DND-41 (cell line): ENCODE measurements at regions not wholly inside any gene's neighbourhood (a gene's known extent, or its start where the extent isn't known, plus 50 kb on each side); places are given as distances from the start of the nearest gene placed in this dataset.

ENCODE experiments used
- ATAC-seq: fragments of 200-7000 bp; cut with Tn5 transposase; 3 replicates; pipeline ENCODE4 v1.9.1; 2021; ENCODE audit warnings: low read depth; ENCODE audit not compliant: insufficient read depth
- DNase-seq: peaks from one replicate; pipeline ENCODE4 v3.0.0-alpha.2; 2020
- H2AFZ ChIP-seq: 2 replicates; pipeline ENCODE4 v1.6.0; 2012; ENCODE audit warnings: low read depth, low read length
- H3K27ac ChIP-seq: 2 replicates; pipeline ENCODE4 v1.5.1; 2012; ENCODE audit warnings: low read length, inconsistent platforms
- H3K27me3 ChIP-seq: fragments of 200-600 bp; sonication (generic); 2 replicates; pipeline ENCODE4 v1.6.0; 2012; ENCODE audit warnings: low read length, mild to moderate bottlenecking, inconsistent platforms; ENCODE audit not compliant: insufficient read depth, poor library complexity
- H3K36me3 ChIP-seq: 2 replicates; pipeline ENCODE4 v1.5.1; 2012; ENCODE audit warnings: low read length, inconsistent platforms; ENCODE audit not compliant: insufficient read depth
- H3K4me1 ChIP-seq: 2 replicates; pipeline ENCODE4 v1.5.1; 2012; ENCODE audit warnings: mild to moderate bottlenecking, low read length; ENCODE audit not compliant: insufficient read depth
- H3K4me2 ChIP-seq: 2 replicates; pipeline ENCODE4 v1.6.0; 2012; ENCODE audit warnings: mild to moderate bottlenecking, moderate library complexity, low read length, inconsistent platforms; ENCODE audit not compliant: insufficient read depth
- H3K4me3 ChIP-seq, 2 experiments: fragments of 200-600 bp in 1 of 2; shearing (Covaris generic) in 1 of 2; 2 replicates each; pipeline ENCODE4 v1.5.1; 2012 to 2016; ENCODE audit warnings: inconsistent platforms in 2 of 2, low read length in 2 of 2, mild to moderate bottlenecking in 2 of 2, low read depth in 1 of 2, moderate library complexity in 1 of 2
- H3K79me2 ChIP-seq: 2 replicates; pipeline ENCODE4 v1.6.0; 2012; ENCODE audit warnings: low read length, inconsistent platforms; ENCODE audit not compliant: insufficient read depth
- H3K9ac ChIP-seq: 2 replicates; pipeline ENCODE4 v1.6.0; 2012; ENCODE audit warnings: low read depth, mild to moderate bottlenecking, inconsistent platforms, low read length, moderate library complexity
- H3K9me3 ChIP-seq: 2 replicates; pipeline ENCODE4 v1.5.1; 2012; ENCODE audit warnings: low read length, moderate library complexity, mild to moderate bottlenecking, inconsistent platforms; ENCODE audit not compliant: insufficient read depth, severe bottlenecking
- H4K20me1 ChIP-seq: 2 replicates; pipeline ENCODE4 v1.6.0; 2012; ENCODE audit warnings: low read length; ENCODE audit not compliant: insufficient read depth
- EZH2 ChIP-seq: IDR thresholded peaks from 3 replicates; pipeline ENCODE4 v1.6.1; 2012; ENCODE audit warnings: borderline replicate concordance, low read depth, mild to moderate bottlenecking, moderate library complexity, low read length, inconsistent platforms; ENCODE audit not compliant: severe bottlenecking
- TF ChIP-seq, protein P1 (sequence below): IDR thresholded peaks from 2 replicates; pipeline ENCODE4 v1.5.1; 2012; ENCODE audit warnings: borderline replicate concordance, low read length, moderate library complexity, mild to moderate bottlenecking; ENCODE audit not compliant: poor library complexity, severe bottlenecking; ENCODE audit errors: extremely low read depth

DNA sequence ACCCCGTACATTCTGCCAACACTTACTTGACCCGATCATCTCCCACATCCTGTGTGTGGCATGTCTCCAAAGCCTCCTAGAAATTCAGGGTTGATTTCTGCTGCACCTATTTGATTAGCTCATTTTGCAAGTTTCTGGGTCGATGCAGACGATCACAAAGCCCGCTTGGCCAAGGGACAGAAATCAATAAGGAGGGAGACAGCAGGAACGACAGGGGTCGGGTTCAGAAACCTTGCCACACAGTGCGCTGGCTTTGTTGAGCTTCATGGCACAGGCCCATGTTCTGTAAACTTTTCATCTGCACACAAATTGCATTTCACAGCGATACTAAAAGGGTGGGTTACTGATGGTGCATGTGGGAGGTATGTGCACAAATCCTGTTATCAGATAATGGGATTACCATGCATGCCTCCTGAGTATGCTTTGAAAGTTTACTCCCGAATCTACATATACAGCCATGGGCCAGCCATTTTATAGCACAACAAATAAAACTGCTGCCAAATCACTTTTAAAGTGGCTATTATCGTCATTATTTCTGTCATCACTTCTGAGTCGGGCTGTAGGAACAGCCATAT, 95.9 kb upstream of the ATP11B start:
- Histone ChIP-seq H3K4me3 (no peak overlapping the region), H2AFZ (no peak overlapping the region), H4K20me1 (no peaks in the 10 kb centered on the region), H3K9ac (no peak overlapping the region), H3K4me2 (no peak overlapping the region), H3K27me3 (peaks cover 22% of the 10 kb centered on the region), H3K27ac (no peak overlapping the region), H3K36me3 (no peaks in the 10 kb centered on the region), H3K9me3 (no peaks in the 10 kb centered on the region), H3K79me2 (no peaks in the 10 kb centered on the region), H3K4me1 (no peaks in the 10 kb centered on the region)
- DNase-seq (no peak), ATAC-seq (no peak)
- TF ChIP-seq, protein P1, sequence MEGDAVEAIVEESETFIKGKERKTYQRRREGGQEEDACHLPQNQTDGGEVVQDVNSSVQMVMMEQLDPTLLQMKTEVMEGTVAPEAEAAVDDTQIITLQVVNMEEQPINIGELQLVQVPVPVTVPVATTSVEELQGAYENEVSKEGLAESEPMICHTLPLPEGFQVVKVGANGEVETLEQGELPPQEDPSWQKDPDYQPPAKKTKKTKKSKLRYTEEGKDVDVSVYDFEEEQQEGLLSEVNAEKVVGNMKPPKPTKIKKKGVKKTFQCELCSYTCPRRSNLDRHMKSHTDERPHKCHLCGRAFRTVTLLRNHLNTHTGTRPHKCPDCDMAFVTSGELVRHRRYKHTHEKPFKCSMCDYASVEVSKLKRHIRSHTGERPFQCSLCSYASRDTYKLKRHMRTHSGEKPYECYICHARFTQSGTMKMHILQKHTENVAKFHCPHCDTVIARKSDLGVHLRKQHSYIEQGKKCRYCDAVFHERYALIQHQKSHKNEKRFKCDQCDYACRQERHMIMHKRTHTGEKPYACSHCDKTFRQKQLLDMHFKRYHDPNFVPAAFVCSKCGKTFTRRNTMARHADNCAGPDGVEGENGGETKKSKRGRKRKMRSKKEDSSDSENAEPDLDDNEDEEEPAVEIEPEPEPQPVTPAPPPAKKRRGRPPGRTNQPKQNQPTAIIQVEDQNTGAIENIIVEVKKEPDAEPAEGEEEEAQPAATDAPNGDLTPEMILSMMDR = no peak
- TF ChIP-seq EZH2 = no peak

DNA sequence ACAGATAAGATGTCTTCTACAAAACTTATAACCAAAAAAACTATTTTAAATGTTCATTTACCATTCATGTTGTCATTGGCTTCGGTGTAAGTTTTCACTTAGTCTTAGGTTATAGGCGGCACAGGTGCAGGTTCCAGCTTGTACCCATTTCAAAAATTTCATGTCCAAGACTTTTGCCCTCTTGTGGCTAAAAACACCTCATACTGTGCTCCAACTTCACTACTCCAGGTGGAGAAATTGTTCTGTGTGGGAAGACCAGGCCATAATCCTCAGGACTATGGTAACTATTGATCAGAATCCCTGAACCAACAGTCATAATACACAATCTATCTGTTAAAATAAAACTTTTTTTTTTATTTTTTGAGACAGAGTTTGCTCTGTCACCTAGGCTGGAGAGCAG, 95.2 kb upstream of the ATP11B start:
- Histone ChIP-seq H3K27ac (no peak overlapping the region), H3K27me3 (peaks cover 17% of the 10 kb centered on the region), H3K4me2 (no peak overlapping the region), H3K4me1 (no peaks in the 10 kb centered on the region), H3K79me2 (no peaks in the 10 kb centered on the region), H3K4me3 (no peak overlapping the region), H4K20me1 (no peaks in the 10 kb centered on the region), H2AFZ (no peak overlapping the region), H3K9ac (no peak overlapping the region), H3K36me3 (no peaks in the 10 kb centered on the region), H3K9me3 (no peaks in the 10 kb centered on the region)
- DNase-seq (no peak), ATAC-seq (no peak)
- TF ChIP-seq, protein P1 = no peak
- TF ChIP-seq EZH2 = no peak

DNA sequence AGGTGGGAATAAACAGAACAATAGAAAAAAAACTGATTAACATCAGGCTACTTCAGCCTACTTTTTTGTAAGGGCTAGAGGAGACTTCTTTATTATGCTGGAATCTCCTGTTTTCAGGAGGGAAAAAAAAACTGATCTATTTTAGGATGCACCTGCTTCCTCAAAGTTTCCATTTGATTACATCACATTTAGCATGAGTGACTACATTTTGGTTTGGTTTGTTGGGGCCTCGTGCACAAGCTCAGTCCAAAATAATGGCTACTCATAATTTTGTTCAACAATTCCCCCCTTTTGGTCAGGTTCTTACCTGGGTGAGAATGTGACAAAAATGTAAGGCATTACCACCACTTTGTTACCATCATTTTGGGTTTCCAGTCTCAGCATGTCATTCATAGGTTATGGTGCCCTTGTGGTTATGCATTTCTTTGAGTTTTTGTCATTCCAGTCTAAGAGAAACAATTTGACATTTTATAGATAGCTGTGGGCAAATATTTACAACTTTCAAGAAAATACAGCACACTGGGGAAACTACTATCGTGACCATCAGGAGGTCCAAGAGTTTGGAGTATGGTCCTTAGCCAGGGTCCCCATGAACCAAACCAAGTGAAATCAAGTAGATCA, 93.6 kb upstream of the ATP11B start:
- ATAC-seq (no peak), DNase-seq (no peak)
- no peaks in the 10 kb centered on the region for H3K79me2 ChIP-seq
- H3K36me3 ChIP-seq = no peaks in the 10 kb centered on the region
- no peak overlapping the region for H3K4me2 ChIP-seq
- H3K4me3 ChIP-seq = no peak overlapping the region
- H3K9me3 ChIP-seq = no peaks in the 10 kb centered on the region
- H3K27ac ChIP-seq = no peak overlapping the region
- H3K27me3 ChIP-seq = peaks cover 15% of the 10 kb centered on the region
- H2AFZ ChIP-seq = no peak overlapping the region
- TF ChIP-seq, protein P1 = no peak
- no peak for TF ChIP-seq EZH2
- no peak overlapping the region for H3K9ac ChIP-seq
- no peaks in the 10 kb centered on the region for H3K4me1 ChIP-seq
- no peaks in the 10 kb centered on the region for H4K20me1 ChIP-seq
